NOMO-1 treated with dmso at 0.1 percent for 144 hours (cell line): ENCODE measurements at regions not wholly inside any gene's neighbourhood (a gene's known extent, or its start where the extent isn't known, plus 50 kb on each side); places are given as distances from the start of the nearest gene placed in this dataset.

Experiments
- DNase-seq: peaks from one replicate; lab custom pipeline; 2025; ENCODE audit not compliant: unreplicated experiment; lab: John Stamatoyannopoulos, UW

DNA sequence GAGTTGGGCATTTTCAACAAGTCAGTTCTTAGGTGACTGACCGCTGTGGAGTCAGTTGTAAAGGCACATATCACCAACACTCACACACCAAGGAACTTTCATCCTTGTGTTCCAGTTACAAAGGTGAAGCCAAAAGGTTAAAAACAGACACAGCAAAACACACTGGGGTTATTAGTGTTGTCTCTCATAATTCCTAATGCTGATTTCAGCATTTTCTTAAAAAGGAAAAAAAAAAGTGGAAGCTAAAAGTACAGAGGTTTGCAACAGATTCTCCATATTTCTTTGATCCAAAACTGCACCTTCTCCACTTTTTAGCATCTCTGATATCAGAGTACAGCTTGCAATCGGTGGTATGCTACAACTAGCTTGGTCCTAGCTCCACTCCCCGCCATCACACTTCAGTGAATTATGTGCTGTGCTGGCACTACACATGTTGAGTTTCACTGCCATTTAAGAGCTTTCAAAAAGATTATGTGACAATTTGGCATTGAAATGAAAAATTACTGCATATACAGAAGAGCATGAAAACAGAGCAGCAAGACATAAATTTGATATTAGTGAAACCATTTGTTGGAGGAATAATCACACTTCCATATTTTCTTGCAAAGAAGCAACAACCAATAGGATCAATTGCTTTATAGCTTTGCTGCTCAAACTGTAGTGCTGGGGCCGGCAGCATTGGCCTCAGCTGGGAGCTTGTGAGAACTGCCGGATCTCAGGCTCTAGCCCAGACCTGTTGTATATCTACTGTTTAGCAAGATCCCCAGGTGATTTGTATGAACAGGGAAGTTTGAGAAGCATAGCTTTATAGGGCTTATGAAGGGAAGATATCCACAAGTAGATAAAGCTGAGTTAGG is 62.3 kb upstream of the DAPL1 start:
- DNase-seq: no peak

GRCh38 chr2:158733430-158733755 is 61.7 kb upstream of the DAPL1 start:
- no peak for DNase-seq

GRCh38 chr2:158734442-158734841 is 60.7 kb upstream of the DAPL1 start:
- no peak for DNase-seq

DNA sequence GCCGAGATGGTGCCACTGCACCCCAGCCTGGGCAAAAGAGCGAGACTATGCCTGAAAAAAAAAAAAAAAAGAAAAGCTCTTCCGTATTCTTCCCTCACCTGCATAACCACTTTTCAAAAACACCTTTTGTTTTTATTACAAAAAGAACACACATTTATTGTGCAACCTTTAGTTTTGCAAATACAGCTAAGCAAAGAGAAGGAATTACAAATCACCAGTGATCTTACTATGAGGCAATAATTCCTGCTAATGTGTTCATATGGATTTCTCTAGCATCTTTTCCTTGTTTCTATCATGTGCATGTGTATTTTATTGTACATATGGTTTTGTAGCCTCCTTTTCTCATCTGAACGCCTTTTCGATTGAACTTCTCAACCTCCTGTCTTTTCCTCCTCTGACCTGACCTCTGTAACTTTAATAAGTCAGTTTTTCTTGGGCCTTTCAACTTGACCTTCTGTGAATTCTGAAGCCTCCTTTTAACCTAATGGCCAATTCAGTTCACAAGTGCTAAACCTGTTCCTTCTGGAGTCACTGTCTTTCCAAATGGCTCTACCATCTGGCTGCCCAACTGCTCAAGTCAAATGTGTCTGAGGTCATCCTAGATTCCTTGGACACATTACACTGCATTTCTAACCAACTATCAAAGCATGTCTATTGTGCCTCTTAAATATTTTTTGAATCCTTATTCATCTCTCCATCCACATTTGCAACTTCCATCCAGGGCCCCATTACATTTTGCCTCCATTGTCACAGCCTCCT is 59.1 kb upstream of the DAPL1 start:
- no peak for DNase-seq

DNA sequence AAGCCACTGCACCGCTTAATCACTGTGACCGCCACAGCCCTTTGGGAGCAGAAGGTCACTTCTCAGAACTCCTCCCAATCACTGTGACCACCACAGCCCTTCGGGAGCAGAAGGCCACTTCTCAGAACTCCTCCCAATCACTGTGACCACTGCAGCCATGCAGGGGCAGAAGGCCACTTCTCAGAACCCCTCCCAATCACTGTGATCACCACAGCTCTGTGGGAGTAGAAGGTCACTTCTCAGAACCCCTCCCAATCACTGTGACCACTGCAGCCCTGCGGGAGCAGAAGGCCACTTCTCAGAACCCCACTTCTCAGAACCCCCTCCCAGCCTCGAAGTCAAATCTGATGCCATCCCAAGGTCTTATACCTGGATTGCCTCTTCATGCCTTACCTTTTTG is 56.8 kb upstream of the DAPL1 start:
- no peak for DNase-seq

DNA sequence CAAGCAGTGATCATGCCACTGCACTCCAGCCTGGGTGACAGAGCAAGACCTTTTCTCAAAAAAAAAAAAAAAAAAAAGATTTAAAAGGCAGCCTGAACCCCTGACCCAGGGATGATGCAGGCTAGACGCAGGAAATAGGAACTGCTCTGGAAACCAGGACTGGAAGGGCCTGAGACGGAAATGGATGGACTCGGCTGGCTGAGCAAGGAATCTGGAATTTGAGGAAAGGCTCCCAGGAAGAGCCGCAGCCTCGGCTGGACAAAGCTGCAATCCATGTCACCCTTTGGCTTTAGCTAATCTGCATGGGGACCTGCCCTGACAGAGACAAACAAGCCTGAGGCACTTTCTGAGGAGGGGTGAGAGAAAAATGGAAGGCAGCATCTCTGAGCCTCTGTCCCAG is 55.0 kb upstream of the DAPL1 start:
- DNase-seq: no peak

DNA sequence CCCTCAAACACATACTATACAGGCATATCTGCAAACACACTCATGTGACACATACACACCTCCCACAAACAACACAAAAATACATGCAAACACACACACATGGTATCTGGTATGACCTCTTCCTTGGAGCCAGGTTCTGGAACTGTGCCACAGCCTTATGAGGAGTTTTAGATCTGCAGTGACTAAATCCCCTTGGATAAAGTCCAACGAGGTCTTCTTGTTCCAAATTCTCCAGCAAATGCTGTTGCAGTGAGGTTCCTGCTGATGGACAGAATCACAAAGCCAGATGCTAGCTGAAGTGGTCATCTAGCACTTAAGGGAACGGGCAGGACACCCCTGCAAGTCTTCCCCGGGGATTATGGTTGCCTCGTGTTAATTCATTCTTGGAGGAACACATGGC is 54.5 kb upstream of the DAPL1 start:
- no peak for DNase-seq

DNA sequence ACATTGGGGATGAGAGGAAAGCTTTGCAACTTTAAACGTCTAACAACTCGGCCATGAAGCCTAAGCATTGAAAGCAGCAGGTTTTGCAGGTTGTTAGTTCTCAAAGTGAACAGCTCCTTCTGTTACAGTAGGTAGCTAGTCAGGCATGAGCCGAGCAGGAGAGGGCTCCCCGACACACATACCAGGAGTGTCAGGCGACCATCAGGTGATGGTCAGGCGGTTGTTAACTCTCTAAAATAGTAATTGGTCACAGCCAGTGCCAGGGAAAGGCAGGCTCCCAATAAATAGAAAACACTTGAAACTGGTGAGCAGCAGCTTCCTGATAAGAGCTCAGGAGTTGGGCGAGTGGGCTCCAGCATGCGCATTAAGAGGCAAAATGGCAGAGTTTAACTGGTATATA is 53.5 kb upstream of the DAPL1 start:
- DNase-seq: no peak

DNA sequence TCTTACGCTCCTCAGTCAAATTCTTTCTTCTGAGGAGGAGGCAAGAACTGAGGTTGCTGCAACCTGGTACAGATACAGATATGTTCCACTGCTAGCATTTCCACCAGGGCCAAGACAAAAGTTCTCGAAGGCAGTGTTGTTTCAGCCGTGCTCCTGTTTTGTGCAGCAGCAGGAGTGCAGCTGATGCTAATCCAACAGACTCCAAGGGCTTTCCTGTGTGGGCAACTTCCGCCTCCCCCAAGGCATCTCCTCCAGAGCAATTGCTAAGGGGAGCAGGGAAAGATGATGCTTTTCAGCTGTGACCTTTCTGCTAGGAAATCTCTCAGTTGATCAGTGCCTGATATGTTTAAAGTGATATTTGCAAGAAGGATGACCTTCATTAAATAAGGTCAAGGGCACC is 52.6 kb upstream of the DAPL1 start:
- no peak for DNase-seq

- DNase-seq: no peak
Observed at GRCh38 chr2:158743466-158743865, 51.7 kb upstream of the DAPL1 start.

GRCh38 chr2:158743879-158744278 is 51.2 kb upstream of the DAPL1 start:
- peak; percentile 13 for DNase-seq

DNA sequence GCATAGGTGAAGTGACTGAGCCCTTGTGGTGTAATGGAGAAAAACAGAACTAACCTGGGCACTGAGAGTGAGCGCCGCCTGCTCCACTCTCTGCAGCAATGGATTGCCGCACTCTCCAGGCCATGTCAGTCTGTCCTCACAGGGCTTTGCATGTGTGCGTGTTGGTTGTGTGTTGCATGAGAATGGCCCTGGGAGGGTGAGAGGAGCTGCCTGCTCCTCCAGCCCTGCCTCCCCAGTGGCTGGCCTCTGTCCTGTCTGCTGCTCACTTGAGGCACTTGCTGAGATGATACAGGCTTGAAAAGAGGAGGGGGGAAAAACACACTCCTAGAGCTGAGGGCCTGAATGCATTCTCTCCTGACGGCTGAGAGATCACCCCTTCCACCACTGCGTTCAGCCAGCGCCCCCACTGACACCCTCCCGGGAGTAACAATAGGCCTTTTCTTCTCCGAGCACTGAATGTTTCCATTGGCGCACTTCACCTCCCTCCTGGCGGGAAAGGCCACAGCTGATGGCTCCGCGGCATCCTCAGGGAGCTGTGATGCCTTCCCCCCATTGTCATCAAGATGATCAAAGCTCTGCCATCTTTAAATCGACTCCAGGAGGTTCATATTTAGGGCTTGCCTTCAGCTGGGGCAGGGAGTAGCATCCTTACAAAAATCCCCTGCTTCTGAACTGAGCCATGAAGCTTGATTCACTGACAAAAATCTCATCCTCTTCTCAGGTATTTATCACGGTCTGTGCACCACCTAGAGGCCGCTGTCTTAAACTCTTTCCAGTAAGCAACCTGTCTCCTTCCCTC is 49.9 kb upstream of the DAPL1 start:
- DNase-seq: no peak
